OCI-LY1 (cell line): ENCODE measurements at regions not wholly inside any gene's neighbourhood (a gene's known extent, or its start where the extent isn't known, plus 50 kb on each side); places are given as distances from the start of the nearest gene placed in this dataset.

ENCODE experiments used
- H2AFZ ChIP-seq: fragments of 200-600 bp; sonication (generic), shearing (Covaris generic); 2 replicates; pipeline ENCODE4 v1.6.0; 2014; ENCODE audit warnings: antibody characterized with exemption, mild to moderate bottlenecking, low read length
- H3F3A ChIP-seq: fragments of 200-600 bp; sonication (generic), shearing (Covaris generic); 2 replicates; pipeline ENCODE4 v1.6.0; 2014; ENCODE audit warnings: mild to moderate bottlenecking, antibody characterized with exemption, low read length, moderate library complexity; ENCODE audit not compliant: insufficient read depth
- H3K27ac ChIP-seq: fragments of 200-600 bp; sonication (generic); 2 replicates; pipeline ENCODE4 v1.5.1; 2014; ENCODE audit warnings: low read length, mixed run types, mild to moderate bottlenecking, low read depth; ENCODE audit not compliant: poor library complexity, severe bottlenecking
- H3K27me3 ChIP-seq: fragments of 200-600 bp; sonication (generic); 2 replicates; pipeline ENCODE4 v1.6.0; 2014; ENCODE audit warnings: antibody characterized with exemption, mild to moderate bottlenecking, low read length, moderate library complexity; ENCODE audit not compliant: insufficient read depth
- H3K36me3 ChIP-seq: fragments of 200-600 bp; sonication (generic); 2 replicates; pipeline ENCODE4 v1.6.1; 2014; ENCODE audit warnings: mild to moderate bottlenecking, antibody characterized with exemption, low read length, moderate library complexity, mixed read lengths; ENCODE audit not compliant: insufficient read depth
- H3K4me1 ChIP-seq: fragments of 200-600 bp; sonication (generic); 2 replicates; pipeline ENCODE4 v1.5.1; 2014; ENCODE audit warnings: mild to moderate bottlenecking, low read length, moderate library complexity; ENCODE audit not compliant: insufficient read depth, severe bottlenecking
- H3K4me2 ChIP-seq: fragments of 200-600 bp; sonication (generic), shearing (Covaris generic); 2 replicates; pipeline ENCODE4 v1.6.1; 2014; ENCODE audit warnings: low read length
- H3K4me3 ChIP-seq: fragments of 200-600 bp; sonication (generic); 2 replicates; pipeline ENCODE4 v1.5.1; 2014; ENCODE audit warnings: low read length, low read depth, mild to moderate bottlenecking, mixed read lengths; ENCODE audit not compliant: poor library complexity, severe bottlenecking
- H3K79me2 ChIP-seq: fragments of 200-600 bp; shearing (Covaris generic); 2 replicates; pipeline ENCODE4 v1.6.1; 2016; ENCODE audit warnings: mixed run types, low read length, mixed read lengths; ENCODE audit not compliant: insufficient read depth
- H3K9ac ChIP-seq: fragments of 200-600 bp; sonication (generic), shearing (Covaris generic); 2 replicates; pipeline ENCODE4 v1.6.1; 2014; ENCODE audit warnings: mild to moderate bottlenecking, low read length, mixed read lengths
- H3K9me2 ChIP-seq: fragments of 200-600 bp; sonication (generic), shearing (Covaris generic); 2 replicates; pipeline ENCODE4 v1.6.1; 2014; ENCODE audit warnings: low read depth, mild to moderate bottlenecking, low read length, mixed read lengths
- H3K9me3 ChIP-seq: fragments of 200-600 bp; shearing (Covaris generic); 2 replicates; pipeline ENCODE4 v1.6.1; 2014; ENCODE audit warnings: low read length, mixed read lengths
- H4K20me1 ChIP-seq: fragments of 200-600 bp; sonication (generic), shearing (Covaris generic); 2 replicates; pipeline ENCODE4 v1.6.0; 2016; ENCODE audit warnings: mild to moderate bottlenecking, low read length; ENCODE audit not compliant: insufficient read depth
- EZH2 ChIP-seq: fragments of 200-600 bp; sonication (generic), shearing (Covaris generic); IDR thresholded peaks from 2 replicates; pipeline ENCODE4 v1.8.0; 2017; ENCODE audit warnings: borderline replicate concordance, mixed run types, mild to moderate bottlenecking, antibody characterized with exemption, low read length, moderate library complexity, mixed read lengths
- TF ChIP-seq, protein P1 (sequence below): fragments of 200-600 bp; sonication (generic), shearing (Covaris generic); IDR thresholded peaks from 2 replicates; pipeline ENCODE4 v1.5.1; 2017; ENCODE audit warnings: mild to moderate bottlenecking, antibody characterized with exemption, low read length, moderate library complexity, mixed read lengths

- H3K9ac ChIP-seq = no peak overlapping the region
- TF ChIP-seq EZH2 = no peak
- TF ChIP-seq, protein P1, sequence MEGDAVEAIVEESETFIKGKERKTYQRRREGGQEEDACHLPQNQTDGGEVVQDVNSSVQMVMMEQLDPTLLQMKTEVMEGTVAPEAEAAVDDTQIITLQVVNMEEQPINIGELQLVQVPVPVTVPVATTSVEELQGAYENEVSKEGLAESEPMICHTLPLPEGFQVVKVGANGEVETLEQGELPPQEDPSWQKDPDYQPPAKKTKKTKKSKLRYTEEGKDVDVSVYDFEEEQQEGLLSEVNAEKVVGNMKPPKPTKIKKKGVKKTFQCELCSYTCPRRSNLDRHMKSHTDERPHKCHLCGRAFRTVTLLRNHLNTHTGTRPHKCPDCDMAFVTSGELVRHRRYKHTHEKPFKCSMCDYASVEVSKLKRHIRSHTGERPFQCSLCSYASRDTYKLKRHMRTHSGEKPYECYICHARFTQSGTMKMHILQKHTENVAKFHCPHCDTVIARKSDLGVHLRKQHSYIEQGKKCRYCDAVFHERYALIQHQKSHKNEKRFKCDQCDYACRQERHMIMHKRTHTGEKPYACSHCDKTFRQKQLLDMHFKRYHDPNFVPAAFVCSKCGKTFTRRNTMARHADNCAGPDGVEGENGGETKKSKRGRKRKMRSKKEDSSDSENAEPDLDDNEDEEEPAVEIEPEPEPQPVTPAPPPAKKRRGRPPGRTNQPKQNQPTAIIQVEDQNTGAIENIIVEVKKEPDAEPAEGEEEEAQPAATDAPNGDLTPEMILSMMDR = no peak
Observed at GRCh38 chr12:25877446-25877845, 81.0 kb upstream of the RASSF8 start.

GRCh38 chr12:25882266-25882665 is 76.2 kb upstream of the RASSF8 start:
- Histone ChIP-seq H4K20me1 (no peaks in the 10 kb centered on the region), H3K9me3 (no peaks in the 10 kb centered on the region), H3K27ac (no peak overlapping the region), H3K4me3 (no peak overlapping the region), H3K9me2 (no peaks in the 10 kb centered on the region), H3K9ac (no peak overlapping the region), H2AFZ (no peak overlapping the region), H3K4me2 (no peak overlapping the region), H3F3A (no peaks in the 10 kb centered on the region), H3K36me3 (no peaks in the 10 kb centered on the region), H3K79me2 (no peaks in the 10 kb centered on the region), H3K4me1 (no peaks in the 10 kb centered on the region), H3K27me3 (no peaks in the 10 kb centered on the region)
- TF ChIP-seq, protein P1 = no peak
- no peak for TF ChIP-seq EZH2

More at GRCh38 chr12:25877446-25877845, 81.0 kb upstream of the RASSF8 start:
- H3K27ac ChIP-seq = no peak overlapping the region
- no peaks in the 10 kb centered on the region for H3K36me3 ChIP-seq
- no peak overlapping the region for H3K4me3 ChIP-seq
- H3F3A ChIP-seq = no peaks in the 10 kb centered on the region
- H3K79me2 ChIP-seq = no peaks in the 10 kb centered on the region
- no peaks in the 10 kb centered on the region for H3K27me3 ChIP-seq
- H3K4me1 ChIP-seq = no peaks in the 10 kb centered on the region
- no peaks in the 10 kb centered on the region for H3K9me2 ChIP-seq
- H3K4me2 ChIP-seq = no peak overlapping the region
- no peak overlapping the region for H2AFZ ChIP-seq
- no peaks in the 10 kb centered on the region for H4K20me1 ChIP-seq
- H3K9me3 ChIP-seq = no peaks in the 10 kb centered on the region

DNA sequence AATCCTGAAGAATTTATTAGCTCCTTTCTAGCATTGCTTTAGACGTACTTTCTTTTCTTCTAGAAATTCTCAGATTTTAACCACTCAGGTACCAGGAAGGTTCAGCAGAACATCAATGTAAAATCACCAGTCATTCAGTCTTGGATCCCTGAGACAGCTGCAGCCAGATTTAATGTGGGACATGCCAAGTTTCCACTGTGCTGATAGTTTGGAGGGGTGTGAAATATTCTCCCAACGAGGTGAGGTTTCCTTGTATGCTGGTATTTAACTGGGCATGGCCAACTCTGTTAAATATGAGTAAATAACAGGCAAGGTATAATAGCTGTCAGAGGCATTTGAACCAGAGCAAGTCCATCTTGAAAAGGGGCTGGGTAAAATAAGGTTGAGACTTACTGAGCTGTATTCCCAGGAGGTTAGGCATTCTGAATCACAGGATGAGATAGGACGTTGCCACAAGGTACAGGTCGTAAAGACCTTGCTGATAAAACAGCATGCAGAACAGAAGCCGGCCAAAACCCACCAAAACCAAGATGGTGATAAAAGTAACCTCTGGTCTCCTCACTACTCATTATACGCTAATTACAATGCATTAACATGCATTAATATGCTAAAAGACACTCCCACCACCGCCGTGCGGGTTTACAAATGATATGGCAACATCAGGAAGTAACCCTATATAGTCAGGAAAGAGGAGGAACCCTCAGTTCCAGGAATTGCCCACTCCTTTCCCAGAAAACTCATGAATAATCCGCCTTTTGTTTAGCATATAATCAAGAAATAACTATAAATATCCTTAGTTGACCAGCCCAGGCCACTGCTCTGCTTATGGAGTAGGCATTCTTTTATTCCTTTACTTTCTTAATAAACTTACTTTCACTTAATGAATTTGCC is 75.2 kb upstream of the RASSF8 start:
- Histone ChIP-seq H3K27me3 (no peaks in the 10 kb centered on the region), H3K36me3 (no peaks in the 10 kb centered on the region), H3K4me1 (no peaks in the 10 kb centered on the region), H3K9me2 (no peaks in the 10 kb centered on the region), H4K20me1 (no peaks in the 10 kb centered on the region), H3K9me3 (no peaks in the 10 kb centered on the region), H3K79me2 (no peaks in the 10 kb centered on the region), H2AFZ (no peak overlapping the region), H3K4me2 (no peak overlapping the region), H3K9ac (no peak overlapping the region), H3K4me3 (no peak overlapping the region), H3K27ac (no peak overlapping the region), H3F3A (no peaks in the 10 kb centered on the region)
- no peak for TF ChIP-seq EZH2
- TF ChIP-seq, protein P1 = no peak
